Endothelial cell of umbilical vein (primary cell): ENCODE measurements at regions not wholly inside any gene's neighbourhood (a gene's known extent, or its start where the extent isn't known, plus 50 kb on each side); places are given as distances from the start of the nearest gene placed in this dataset.

Experiments
- CTCF ChIP-seq, 2 donors: IDR thresholded peaks; 1 replicate in 1 of 2; 2 replicates in 1 of 2; pipeline ENCODE4 v1.5.1; 2011; ENCODE audit warnings: low read length in 2 of 2, mild to moderate bottlenecking in 2 of 2, moderate library complexity in 2 of 2, control low read depth in 1 of 2, inconsistent platforms in 1 of 2, low read depth in 1 of 2; ENCODE audit not compliant: insufficient read depth in 1 of 2; ENCODE audit errors: extremely low read depth in 1 of 2
- POLR2A ChIP-seq: IDR thresholded peaks from 2 replicates; pipeline ENCODE4 v1.6.1; 2012; ENCODE audit warnings: low read depth, mild to moderate bottlenecking, control low read depth, low read length

- no peak for TF ChIP-seq CTCF (IDR thresholded peaks at IDR 0.05; ENCODE audit: extremely low read depth in 1 of 2, insufficient read depth in 1 of 2, low read depth in 1 of 2, low read length in 2 of 2)
- TF ChIP-seq POLR2A, result no peak
Observed at GRCh38 chr20:22420116-22420598, 164.2 kb downstream of the FOXA2 start.
